ENCODE measurements at regions not wholly inside any gene's neighbourhood (a gene's known extent, or its start where the extent isn't known, plus 50 kb on each side); places are given as distances from the start of the nearest gene placed in this dataset.

GRCh38 chr20:40771848-40772511 lies 82.9 kb upstream of the MAFB start:
- no peak overlapping the region for H3K4me2 ChIP-seq (ENCODE audit: low read length)
- no peak overlapping the region for H2AFZ ChIP-seq (ENCODE audit: low read length)
- no peaks in the 10 kb centered on the region for H4K20me1 ChIP-seq (ENCODE audit: low read length)
- H3K4me1 ChIP-seq (ENCODE audit: insufficient read depth, low read length): no peaks in the 10 kb centered on the region
- no peak for TF ChIP-seq EZH2 (IDR thresholded peaks at IDR 0.05; ENCODE audit: low read length, unreplicated experiment)
- no peaks in the 10 kb centered on the region for H3K36me3 ChIP-seq (ENCODE audit: low read depth, low read length)
- peaks cover 26% of the 10 kb centered on the region for H3K27me3 ChIP-seq (ENCODE audit: low read length)
- DNase-seq (no peak), ATAC-seq (no peak)
- no peaks in the 10 kb centered on the region for H3K9me3 ChIP-seq (ENCODE audit: low read length)
- H3F3A ChIP-seq (ENCODE audit: low read length, unreplicated experiment): no peaks in the 10 kb centered on the region
- ChIA-PET CTCF (no interaction called here), POLR2A (ENCODE audit: unreplicated experiment) (no interaction called here)
- no peak overlapping the region for H3K9ac ChIP-seq (ENCODE audit: low read length)
- H3K79me2 ChIP-seq (ENCODE audit: low read length): no peaks in the 10 kb centered on the region
- H3K27ac ChIP-seq (ENCODE audit: low read length): no peak overlapping the region
- intact Hi-C loops (cut with micrococcal nuclease): no loop called here
- BruUV-seq (replicated peaks): no TSS peak
- H3K9me2 ChIP-seq (replicated peaks; ENCODE audit: low read length): no peaks in the 10 kb centered on the region
- no peak overlapping the region for H3K4me3 ChIP-seq (ENCODE audit: low read length)

DNA sequence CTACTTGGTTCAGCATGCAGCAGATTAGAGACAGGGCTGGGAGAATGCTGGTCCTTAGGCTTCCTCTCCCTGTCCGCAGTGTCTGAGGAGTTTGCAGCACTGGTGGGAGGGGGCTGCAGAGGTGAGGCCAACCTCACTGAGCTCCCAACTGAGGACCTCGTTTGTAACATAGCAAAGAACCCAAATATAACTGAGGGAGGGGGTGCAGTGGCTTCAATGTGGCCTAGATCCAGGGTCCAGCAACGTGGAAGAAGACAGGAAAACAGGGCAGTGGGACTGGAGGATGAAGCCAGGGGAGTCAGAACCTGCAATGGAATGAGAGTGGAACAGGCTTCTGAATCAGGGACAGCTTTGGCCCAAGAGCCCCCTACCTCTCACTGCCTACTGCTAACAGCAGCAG lies 84.3 kb upstream of the MAFB start:
- TF ChIP-seq, protein P1, sequence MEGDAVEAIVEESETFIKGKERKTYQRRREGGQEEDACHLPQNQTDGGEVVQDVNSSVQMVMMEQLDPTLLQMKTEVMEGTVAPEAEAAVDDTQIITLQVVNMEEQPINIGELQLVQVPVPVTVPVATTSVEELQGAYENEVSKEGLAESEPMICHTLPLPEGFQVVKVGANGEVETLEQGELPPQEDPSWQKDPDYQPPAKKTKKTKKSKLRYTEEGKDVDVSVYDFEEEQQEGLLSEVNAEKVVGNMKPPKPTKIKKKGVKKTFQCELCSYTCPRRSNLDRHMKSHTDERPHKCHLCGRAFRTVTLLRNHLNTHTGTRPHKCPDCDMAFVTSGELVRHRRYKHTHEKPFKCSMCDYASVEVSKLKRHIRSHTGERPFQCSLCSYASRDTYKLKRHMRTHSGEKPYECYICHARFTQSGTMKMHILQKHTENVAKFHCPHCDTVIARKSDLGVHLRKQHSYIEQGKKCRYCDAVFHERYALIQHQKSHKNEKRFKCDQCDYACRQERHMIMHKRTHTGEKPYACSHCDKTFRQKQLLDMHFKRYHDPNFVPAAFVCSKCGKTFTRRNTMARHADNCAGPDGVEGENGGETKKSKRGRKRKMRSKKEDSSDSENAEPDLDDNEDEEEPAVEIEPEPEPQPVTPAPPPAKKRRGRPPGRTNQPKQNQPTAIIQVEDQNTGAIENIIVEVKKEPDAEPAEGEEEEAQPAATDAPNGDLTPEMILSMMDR (conservative IDR thresholded peaks at IDR 0.05; ENCODE audit: low read depth, low read length): no peak
- no peak for TF ChIP-seq EZH2phosphoT487 (IDR thresholded peaks at IDR 0.05; ENCODE audit: borderline replicate concordance, low read length)
- TF ChIP-seq EZH2 (IDR thresholded peaks at IDR 0.05; ENCODE audit: low read length, unreplicated experiment): no peak
- intact Hi-C loops (cut with micrococcal nuclease): no loop called here
- DNase-seq: no peak
- Histone ChIP-seq H3K9ac (ENCODE audit: low read length) (no peak overlapping the region), H3K4me2 (ENCODE audit: low read length) (no peak overlapping the region), H3K9me3 (ENCODE audit: low read length) (no peaks in the 10 kb centered on the region), H3K27me3 (ENCODE audit: low read length) (peaks cover 13% of the 10 kb centered on the region), H3F3A (ENCODE audit: low read length, unreplicated experiment) (no peaks in the 10 kb centered on the region), H4K20me1 (ENCODE audit: low read length) (no peaks in the 10 kb centered on the region), H2AFZ (ENCODE audit: low read length) (no peak overlapping the region), H3K36me3 (ENCODE audit: low read depth, low read length) (no peaks in the 10 kb centered on the region), H3K4me1 (ENCODE audit: insufficient read depth, low read length) (no peaks in the 10 kb centered on the region), H3K9me2 (replicated peaks; ENCODE audit: low read length) (no peaks in the 10 kb centered on the region), H3K4me3 (ENCODE audit: low read length) (no peak overlapping the region), H3K27ac (ENCODE audit: low read length) (no peak overlapping the region), H3K79me2 (ENCODE audit: low read length) (no peaks in the 10 kb centered on the region)
- BruUV-seq (replicated peaks): no TSS peak
- POLR2A ChIA-PET (ENCODE audit: unreplicated experiment): no interaction called here
- no peak for ATAC-seq
- CTCF ChIA-PET: no interaction called here

DNA sequence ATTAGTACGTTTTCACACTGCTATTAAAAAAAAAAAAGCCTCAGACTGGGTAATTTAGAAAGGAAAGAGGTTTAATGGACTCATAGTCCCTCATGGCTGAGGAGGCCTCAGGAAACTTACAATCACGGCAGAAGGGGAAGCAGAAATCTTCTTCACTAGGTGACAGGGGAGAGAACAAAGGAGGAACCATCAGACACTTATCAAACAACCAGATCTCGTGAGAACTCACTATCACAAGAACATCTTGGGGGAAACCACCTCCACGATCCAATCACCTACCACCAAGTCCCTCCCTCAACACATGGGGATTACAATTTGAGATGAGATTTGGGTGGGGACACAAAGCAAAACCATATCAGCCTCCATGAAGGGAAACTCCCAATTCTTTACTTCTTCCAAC lies 85.2 kb upstream of the MAFB start:
- TF ChIP-seq, protein P1 (conservative IDR thresholded peaks at IDR 0.05; ENCODE audit: low read depth, low read length): no peak
- no peak for TF ChIP-seq EZH2phosphoT487 (IDR thresholded peaks at IDR 0.05; ENCODE audit: borderline replicate concordance, low read length)
- no peaks in the 10 kb centered on the region for H3K4me1 ChIP-seq (ENCODE audit: insufficient read depth, low read length)
- peaks cover 13% of the 10 kb centered on the region for H3K27me3 ChIP-seq (ENCODE audit: low read length)
- no peak overlapping the region for H3K9ac ChIP-seq (ENCODE audit: low read length)
- ChIA-PET POLR2A (ENCODE audit: unreplicated experiment) (no interaction called here), CTCF (no interaction called here)
- DNase-seq (no peak), ATAC-seq (no peak)
- no peaks in the 10 kb centered on the region for H3K9me2 ChIP-seq (replicated peaks; ENCODE audit: low read length)
- H3K4me3 ChIP-seq (ENCODE audit: low read length): no peak overlapping the region
- no peaks in the 10 kb centered on the region for H4K20me1 ChIP-seq (ENCODE audit: low read length)
- H2AFZ ChIP-seq (ENCODE audit: low read length): no peak overlapping the region
- no peaks in the 10 kb centered on the region for H3K79me2 ChIP-seq (ENCODE audit: low read length)
- H3K36me3 ChIP-seq (ENCODE audit: low read depth, low read length): no peaks in the 10 kb centered on the region
- H3F3A ChIP-seq (ENCODE audit: low read length, unreplicated experiment): no peaks in the 10 kb centered on the region
- no peak overlapping the region for H3K4me2 ChIP-seq (ENCODE audit: low read length)
- H3K9me3 ChIP-seq (ENCODE audit: low read length): no peaks in the 10 kb centered on the region
- no peak overlapping the region for H3K27ac ChIP-seq (ENCODE audit: low read length)
- BruUV-seq (replicated peaks): no TSS peak
- intact Hi-C loops (cut with micrococcal nuclease): no loop called here
